Aorta (tissue), 5 donors: ENCODE measurements at regions not wholly inside any gene's neighbourhood (a gene's known extent, or its start where the extent isn't known, plus 50 kb on each side); places are given as distances from the start of the nearest gene placed in this dataset.

Source experiments
- ATAC-seq: fragments of 200-7000 bp; cut with Tn5 transposase; one replicate; pipeline ENCODE4 v1.9.1; 2022; ENCODE audit warnings: moderate library complexity; ENCODE audit not compliant: low FRiP score
- DNase-seq, 2 donors: peaks; one replicate each; pipeline ENCODE4 v3.0.0-alpha.2; 2020
- H3K27ac ChIP-seq, 2 donors: one replicate each; pipeline ENCODE4 v1.5.1; 2013; ENCODE audit warnings: low read length in 2 of 2, mild to moderate bottlenecking in 2 of 2, moderate library complexity in 2 of 2, control low read depth in 1 of 2, inconsistent platforms in 1 of 2, low read depth in 1 of 2
- H3K27me3 ChIP-seq, 2 donors: one replicate each; pipeline ENCODE4 v1.6.1; 2013; ENCODE audit warnings: control low read depth in 1 of 2, low read length in 1 of 2, mild to moderate bottlenecking in 1 of 2, moderate library complexity in 1 of 2; ENCODE audit not compliant: insufficient read depth in 2 of 2, control insufficient read depth in 1 of 2
- H3K36me3 ChIP-seq, 2 donors: one replicate each; pipeline ENCODE4 v1.6.1; 2013; ENCODE audit warnings: control low read depth in 1 of 2, low read length in 1 of 2, mild to moderate bottlenecking in 1 of 2; ENCODE audit not compliant: insufficient read depth in 2 of 2, control insufficient read depth in 1 of 2
- H3K4me1 ChIP-seq, 2 donors: one replicate each; pipeline ENCODE4 v1.6.1; 2013; ENCODE audit warnings: low read length in 2 of 2, control low read depth in 1 of 2, mild to moderate bottlenecking in 1 of 2, moderate library complexity in 1 of 2; ENCODE audit not compliant: insufficient read depth in 2 of 2, control insufficient read depth in 1 of 2
- H3K4me3 ChIP-seq, 2 donors: one replicate each; pipeline ENCODE4 v1.5.1; 2013; ENCODE audit warnings: low read length in 2 of 2, control low read depth in 1 of 2, mild to moderate bottlenecking in 1 of 2
- H3K9me3 ChIP-seq: one replicate; pipeline ENCODE4 v1.6.1; 2013; ENCODE audit warnings: mild to moderate bottlenecking, low read length; ENCODE audit not compliant: control insufficient read depth
- WGBS, 2 donors: extraction: QIAGEN DNeasy Blood & Tissue Kit; methylation state at CpG; one replicate each; pipeline ENCODE4 v1.1.7; 2013; 5-methylcytosine and 5-hydroxymethylcytosine counted together
- intact Hi-C, 2 donors: fragments of 100-400 bp; cut with DNase I; formaldehyde crosslinking; loops; one replicate each; pipeline versions ENCODE4 v1.14.2 to v1.15.0; 2022
- donor health status: healthy with polysubstance abuse.
- donor health status: Bipolar disorder and iron deficiency.
- donor health status: DM: no; HTN: no; CAD: no.
- donor health status: DM: no; HTN: no; CAD: no.
- donor health status: DM: yes; HTN: yes; CAD: no.

GRCh38 chr9:677461-678097 is 163.9 kb upstream of the DMRT1 start:
- no peaks in the 10 kb centered on the region for H3K9me3 ChIP-seq
- peak overlapping the region; percentile 55 to 99 for H3K27ac ChIP-seq
- intact Hi-C loops = no loop called here
- peaks cover under 1 to 2% of the 10 kb centered on the region in 2 donors for H3K4me1 ChIP-seq
- no peaks in the 10 kb centered on the region for H3K27me3 ChIP-seq
- H3K36me3 ChIP-seq = no peaks in the 10 kb centered on the region
- 1 to 7% methylated on average over 11 of the region's 11 CpGs for WGBS, 2 donors
- H3K4me3 ChIP-seq = peak overlapping the region; percentile 61 to 84
- no peak for DNase-seq
- ATAC-seq = peak; percentile 72

GRCh38 chr9:678897-679296 is 162.6 kb upstream of the DMRT1 start:
- no peak for DNase-seq
- WGBS, 2 donors = 97 to 100% methylated on average over 1 of the region's 1 CpG
- intact Hi-C loops = no loop called here
- H3K36me3 ChIP-seq = no peaks in the 10 kb centered on the region
- H3K9me3 ChIP-seq = no peaks in the 10 kb centered on the region
- H3K4me1 ChIP-seq = peaks cover 2 to 4% of the 10 kb centered on the region in 2 donors
- no peak overlapping the region for H3K4me3 ChIP-seq
- H3K27ac ChIP-seq = peak overlapping the region; percentile 43 to 44
- no peaks in the 10 kb centered on the region for H3K27me3 ChIP-seq
- ATAC-seq = no peak

GRCh38 chr9:679462-679861 is 162.0 kb upstream of the DMRT1 start:
- no peaks in the 10 kb centered on the region for H3K27me3 ChIP-seq
- no peaks in the 10 kb centered on the region for H3K9me3 ChIP-seq
- peaks cover 0 to 4% of the 10 kb centered on the region in 2 donors for H3K4me1 ChIP-seq
- H3K4me3 ChIP-seq = no peak overlapping the region
- ATAC-seq (no peak), DNase-seq (no peak)
- 96 to 98% methylated on average over 6 of the region's 6 CpGs for WGBS, 2 donors
- intact Hi-C loops = no loop called here
- no peaks in the 10 kb centered on the region for H3K36me3 ChIP-seq
- H3K27ac ChIP-seq = no peak overlapping the region

DNA sequence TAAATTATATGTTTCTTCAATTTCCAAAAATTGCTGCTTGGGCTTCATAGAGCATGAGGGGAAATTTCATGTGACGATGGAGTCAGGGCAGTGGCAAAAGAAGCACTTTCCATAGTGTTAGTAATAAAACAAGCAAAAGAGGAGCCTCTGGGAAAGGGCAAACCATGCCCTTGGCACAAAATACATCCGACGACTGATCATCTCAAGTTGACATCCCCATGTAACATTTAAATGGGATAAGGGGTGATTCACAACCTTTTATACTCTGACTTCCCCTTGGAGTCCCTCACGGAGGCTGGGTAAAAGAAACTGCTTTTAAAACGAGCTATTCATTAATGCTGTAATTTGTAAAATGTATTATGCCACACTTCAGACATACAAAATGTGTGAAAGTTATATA is 161.4 kb upstream of the DMRT1 start:
- DNase-seq = no peak
- peak overlapping the region in 1 of 2 donors; percentile 45 for H3K27ac ChIP-seq
- 46 to 50% methylated on average over 5 of the region's 5 CpGs for WGBS, 2 donors
- H3K4me3 ChIP-seq = no peak overlapping the region
- ATAC-seq = no peak
- H3K4me1 ChIP-seq = peaks cover 0 to 4% of the 10 kb centered on the region in 2 donors
- H3K36me3 ChIP-seq = no peaks in the 10 kb centered on the region
- H3K27me3 ChIP-seq = no peaks in the 10 kb centered on the region
- H3K9me3 ChIP-seq = no peaks in the 10 kb centered on the region
- intact Hi-C loops = loop anchor here in 1 of 2 donors (5.0 to 10.0 kb wide), 2 partner anchors 38 to 145 kb away; no protein-coding TSS in a partner anchor

GRCh38 chr9:682633-683508 is 158.6 kb upstream of the DMRT1 start:
- peak overlapping the region in 1 of 2 donors; percentile 7 for H3K4me3 ChIP-seq
- no peaks in the 10 kb centered on the region for H3K27me3 ChIP-seq
- intact Hi-C loops = loop anchor here (2.0 to 10.0 kb wide), 3 partner anchors 41 to 148 kb away; no protein-coding TSS in a partner anchor
- H3K27ac ChIP-seq = peak overlapping the region; percentile 91
- 2 to 4% methylated on average over 12 of the region's 12 CpGs for WGBS, 2 donors
- ATAC-seq (peak; percentile 39), DNase-seq (no peak)
- H3K4me1 ChIP-seq = peaks cover 0 to 9% of the 10 kb centered on the region in 2 donors
- H3K9me3 ChIP-seq = no peaks in the 10 kb centered on the region
- H3K36me3 ChIP-seq = no peaks in the 10 kb centered on the region

- H3K27ac ChIP-seq = peak overlapping the region; percentile 91 to 95
- peaks cover 0 to 9% of the 10 kb centered on the region in 2 donors for H3K4me1 ChIP-seq
- WGBS, 2 donors = 0 to 11% methylated on average over 2 of the region's 2 CpGs
- intact Hi-C loops = loop anchor here (2.0 to 10.0 kb wide), 4 partner anchors 41 to 149 kb away; no protein-coding TSS in a partner anchor
- no peaks in the 10 kb centered on the region for H3K27me3 ChIP-seq
- ATAC-seq (no peak), DNase-seq (no peak)
- no peaks in the 10 kb centered on the region for H3K9me3 ChIP-seq
- no peak overlapping the region for H3K4me3 ChIP-seq
- no peaks in the 10 kb centered on the region for H3K36me3 ChIP-seq
Measured at GRCh38 chr9:683509-684021, 157.9 kb upstream of the DMRT1 start.

DNA sequence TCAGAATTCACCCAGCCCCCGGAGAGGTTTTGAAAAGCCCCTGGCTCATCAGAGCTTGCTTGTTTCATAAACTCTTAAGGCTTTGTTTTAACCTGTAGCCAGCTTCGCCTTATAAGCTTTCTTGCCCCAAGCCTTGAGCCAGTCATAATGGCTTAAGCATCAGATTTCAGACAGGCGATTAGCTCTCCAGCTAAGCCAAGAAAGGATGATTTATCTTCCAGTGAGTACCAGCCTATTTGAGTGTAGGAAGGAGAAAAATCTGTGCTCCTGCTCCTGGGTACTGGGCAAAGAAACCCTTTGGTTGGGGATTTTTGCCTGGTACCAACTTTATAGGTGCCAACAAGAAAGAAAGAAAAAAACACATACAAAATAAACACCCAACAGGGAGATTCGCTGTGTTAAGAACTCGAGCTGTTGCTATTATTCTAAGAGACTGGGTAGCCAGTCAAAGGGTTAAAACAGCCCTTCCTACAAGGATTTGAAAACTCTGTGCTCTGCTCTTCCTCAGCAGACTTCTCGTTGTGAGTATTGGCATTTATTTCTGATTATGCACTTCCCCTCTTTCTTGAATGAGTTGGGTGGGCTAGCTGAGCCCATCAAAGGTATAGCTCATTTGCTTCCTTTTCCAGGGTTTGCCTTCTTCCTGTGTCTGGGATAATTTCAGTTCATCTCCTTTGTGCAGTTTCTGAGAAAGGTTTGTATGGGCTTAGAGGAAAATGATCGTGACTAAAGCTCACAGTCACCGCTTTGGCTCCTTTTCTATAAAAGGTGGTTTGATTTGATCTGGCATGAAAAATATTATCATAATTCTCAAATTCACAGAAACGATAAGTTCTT is 157.2 kb upstream of the DMRT1 start:
- H3K36me3 ChIP-seq = no peaks in the 10 kb centered on the region
- DNase-seq (no peak), ATAC-seq (peak; percentile 83)
- 2 to 7% methylated on average over 9 of the region's 9 CpGs for whole genome bisulfite sequencing, 2 donors
- intact Hi-C loops = loop anchor here (2.0 to 10.0 kb wide), 3 partner anchors 42 to 149 kb away; no protein-coding TSS in a partner anchor
- peaks cover 1 to 9% of the 10 kb centered on the region in 2 donors for H3K4me1 ChIP-seq
- H3K9me3 ChIP-seq = no peaks in the 10 kb centered on the region
- peak overlapping the region; percentile 85 to 95 for H3K27ac ChIP-seq
- H3K27me3 ChIP-seq = no peaks in the 10 kb centered on the region
- H3K4me3 ChIP-seq = peak overlapping the region; percentile 14 to 62

GRCh38 chr9:684941-685340 is 156.6 kb upstream of the DMRT1 start:
- H3K27ac ChIP-seq = peak overlapping the region in 1 of 2 donors; percentile 99
- WGBS, 2 donors = 2 to 4% methylated on average over 4 of the region's 4 CpGs
- H3K27me3 ChIP-seq = no peaks in the 10 kb centered on the region
- intact Hi-C loops = loop anchor here (2.0 to 10.0 kb wide), 4 partner anchors 43 to 150 kb away; no protein-coding TSS in a partner anchor
- H3K9me3 ChIP-seq = no peaks in the 10 kb centered on the region
- H3K36me3 ChIP-seq = peaks cover 0 to 3% of the 10 kb centered on the region in 2 donors
- peaks cover 2 to 9% of the 10 kb centered on the region in 2 donors for H3K4me1 ChIP-seq
- no peak for DNase-seq
- H3K4me3 ChIP-seq = peak overlapping the region; percentile 14 to 62
- peak; percentile 81 for ATAC-seq
